KOPT-K1 (cell line): ENCODE measurements at regions not wholly inside any gene's neighbourhood (a gene's known extent, or its start where the extent isn't known, plus 50 kb on each side); places are given as distances from the start of the nearest gene placed in this dataset.
A peak's percentile ranks its signal among the peaks of the same experiment; 100 is the strongest.
"Not testable (repeated sequence)": the region's sequence is repeated elsewhere in the genome, so short reads cannot be mapped to it uniquely, and the experiment has no call there.

Experiments used
- H3K27ac ChIP-seq: fragments of 200-600 bp; sonication (generic); 2 replicates; pipeline ENCODE4 v1.5.1; 2016; ENCODE audit warnings: antibody characterized with exemption, mild to moderate bottlenecking, low read depth, low read length; ENCODE audit not compliant: poor library complexity, severe bottlenecking
- H3K36me3 ChIP-seq: fragments of 200-600 bp; sonication (generic); 2 replicates; pipeline ENCODE4 v1.5.1; 2017; ENCODE audit warnings: antibody characterized with exemption, mild to moderate bottlenecking, low read length, moderate library complexity; ENCODE audit not compliant: insufficient read depth
- H3K9me3 ChIP-seq: fragments of 200-600 bp; sonication (generic); 2 replicates; pipeline ENCODE4 v1.5.1; 2017; ENCODE audit warnings: antibody characterized with exemption, low read length, mild to moderate bottlenecking; ENCODE audit not compliant: insufficient read depth, poor library complexity, severe bottlenecking

- Histone ChIP-seq H3K27ac (no peak overlapping the region), H3K36me3 (no peaks in the 10 kb centered on the region), H3K9me3 (no peaks in the 10 kb centered on the region)
These were observed 56.3 kb downstream of the FOXI3 start for GRCh38 chr2:88396209-88396608.

- Histone ChIP-seq H3K9me3 (peaks cover 7% of the 10 kb centered on the region), H3K27ac (no peak overlapping the region), H3K36me3 (no peaks in the 10 kb centered on the region)
These were observed 74.9 kb downstream of the FOXI3 start for GRCh38 chr2:88377641-88377991.

DNA sequence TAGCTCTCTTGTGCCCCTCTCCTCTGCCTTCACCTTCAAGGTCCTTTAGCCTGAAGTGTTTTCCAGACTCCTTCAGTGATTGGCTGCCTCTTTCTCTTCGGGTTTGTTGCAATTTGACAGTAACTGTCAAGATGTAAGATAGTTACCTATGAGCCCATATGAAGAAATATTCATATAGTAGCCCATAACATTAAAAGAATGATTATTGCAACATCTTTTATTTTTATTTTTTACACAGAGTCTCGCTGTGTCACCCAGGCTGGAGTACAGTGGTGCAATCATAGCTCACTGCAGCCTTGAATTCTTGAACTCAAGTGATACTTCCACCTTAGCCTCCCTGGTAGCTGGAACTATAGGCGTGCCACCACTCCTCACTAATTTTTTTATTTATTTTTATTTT is 80.5 kb downstream of the FOXI3 start:
- no peaks in the 10 kb centered on the region for H3K9me3 ChIP-seq
- no peaks in the 10 kb centered on the region for H3K36me3 ChIP-seq
- no peak overlapping the region for H3K27ac ChIP-seq

DNA sequence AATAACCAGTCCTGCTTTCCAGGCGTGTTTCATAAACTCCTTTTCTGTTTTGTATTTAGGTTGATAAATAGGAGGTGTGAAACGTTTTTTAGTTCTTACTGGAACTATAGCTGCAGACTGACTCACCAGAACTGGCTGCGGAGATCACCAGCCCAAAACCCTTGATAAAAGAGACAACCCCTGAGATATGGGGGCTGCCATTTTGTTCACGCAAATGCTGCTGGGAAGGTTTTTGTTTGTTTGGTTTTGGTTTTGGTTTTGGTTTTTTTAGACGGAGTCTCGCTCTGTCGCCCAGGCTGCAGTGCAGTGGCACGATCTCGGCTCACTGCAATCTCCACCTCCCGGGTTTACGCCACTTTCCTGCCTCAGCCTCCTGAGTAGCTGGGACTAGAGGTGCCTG is 87.1 kb downstream of the FOXI3 start:
- H3K9me3 ChIP-seq, H3K36me3 ChIP-seq, H3K27ac ChIP-seq: not testable (repeated sequence)

GRCh38 chr2:88355486-88355885 is 97.0 kb downstream of the FOXI3 start:
- Histone ChIP-seq H3K9me3 (no peaks in the 10 kb centered on the region), H3K36me3 (no peaks in the 10 kb centered on the region), H3K27ac (no peak overlapping the region)

DNA sequence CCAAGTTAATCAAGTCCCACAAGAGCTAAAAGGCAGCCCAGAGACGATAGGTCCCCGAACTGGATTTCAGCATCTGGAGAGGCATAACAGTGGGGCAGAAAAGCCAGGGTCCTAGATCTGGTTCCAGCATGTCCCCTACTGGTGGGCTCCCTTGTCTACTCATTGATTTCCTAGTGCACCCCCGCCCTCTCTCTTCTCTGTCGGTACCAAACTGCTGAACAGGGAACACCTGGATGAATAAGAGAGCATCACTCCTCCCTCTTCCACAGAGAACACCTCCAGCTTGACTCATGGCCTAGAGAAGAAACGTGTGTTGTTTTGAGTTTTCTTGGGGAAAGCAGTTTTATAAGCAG is 101.3 kb downstream of the FOXI3 start:
- Histone ChIP-seq H3K36me3 (no peaks in the 10 kb centered on the region), H3K9me3 (no peaks in the 10 kb centered on the region), H3K27ac (no peak overlapping the region)

GRCh38 chr2:88350331-88351248 is 101.9 kb downstream of the FOXI3 start:
- no peaks in the 10 kb centered on the region for H3K9me3 ChIP-seq
- H3K27ac ChIP-seq = no peak overlapping the region
- H3K36me3 ChIP-seq = no peaks in the 10 kb centered on the region

- H3K36me3 ChIP-seq = no peaks in the 10 kb centered on the region
These were observed 106.7 kb downstream of the FOXI3 start for GRCh38 chr2:88345842-88346241.

DNA sequence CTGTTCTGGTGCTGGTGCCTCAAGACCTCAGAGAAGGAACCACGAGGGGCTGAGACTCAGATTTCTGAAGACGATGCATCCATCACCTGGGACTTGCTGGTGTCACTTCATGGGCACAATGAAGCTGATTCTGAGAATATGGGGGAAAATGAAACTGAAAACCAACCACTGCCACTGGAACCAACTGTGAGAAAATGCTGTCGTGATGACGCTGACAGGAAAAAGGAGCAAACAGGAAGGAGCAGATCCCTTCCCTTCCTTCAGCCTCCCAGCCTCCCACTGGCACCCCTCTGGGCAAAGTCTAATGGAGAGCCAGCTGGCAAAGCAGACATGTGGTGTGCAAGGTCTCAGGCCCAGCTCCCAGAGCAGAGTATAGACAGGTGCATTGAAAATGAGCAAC is 109.7 kb downstream of the FOXI3 start:
- Histone ChIP-seq H3K9me3 (no peaks in the 10 kb centered on the region), H3K27ac (peak overlapping the region; percentile 12)

More at GRCh38 chr2:88345842-88346241, 106.7 kb downstream of the FOXI3 start:
- no peak overlapping the region for H3K27ac ChIP-seq
- no peaks in the 10 kb centered on the region for H3K9me3 ChIP-seq

DNA sequence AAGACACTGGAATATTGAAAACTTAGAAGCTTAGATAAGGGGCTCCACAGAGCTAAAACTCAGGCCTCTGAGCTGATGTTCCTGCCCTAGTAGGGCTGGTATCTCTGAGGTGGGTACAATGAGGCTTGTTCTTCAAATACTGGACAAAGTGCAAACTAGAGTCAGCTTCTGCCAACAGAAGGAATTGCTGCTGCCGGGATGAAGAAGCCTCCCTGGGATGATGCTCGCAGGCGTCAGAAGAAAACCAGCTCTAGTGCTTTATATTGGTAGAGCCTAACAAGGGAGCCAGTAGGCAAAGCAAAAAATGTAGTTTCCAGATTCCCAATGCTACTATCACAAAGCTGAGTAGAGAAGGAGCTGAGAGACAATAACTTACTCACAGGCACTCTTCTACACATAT is 118.1 kb downstream of the FOXI3 start:
- Histone ChIP-seq H3K9me3 (no peaks in the 10 kb centered on the region), H3K36me3 (no peaks in the 10 kb centered on the region), H3K27ac (no peak overlapping the region)

More for the DNA sequence above, 109.7 kb downstream of the FOXI3 start:
- no peaks in the 10 kb centered on the region for H3K36me3 ChIP-seq

- H3K9me3 ChIP-seq = no peaks in the 10 kb centered on the region
- H3K27ac ChIP-seq = no peak overlapping the region
- H3K36me3 ChIP-seq = no peaks in the 10 kb centered on the region
These were observed 121.3 kb downstream of the FOXI3 start for GRCh38 chr2:88331239-88331638.

- Histone ChIP-seq H3K9me3 (no peaks in the 10 kb centered on the region), H3K27ac (no peak overlapping the region), H3K36me3 (no peaks in the 10 kb centered on the region)
These were observed 122.5 kb downstream of the FOXI3 start for GRCh38 chr2:88329815-88330603.

GRCh38 chr2:88321449-88322248 is 130.8 kb downstream of the FOXI3 start:
- Histone ChIP-seq H3K9me3 (peaks cover 4% of the 10 kb centered on the region), H3K36me3 (no peaks in the 10 kb centered on the region), H3K27ac (no peak overlapping the region)

GRCh38 chr2:88320076-88320773 is 132.3 kb downstream of the FOXI3 start:
- Histone ChIP-seq H3K27ac (no peak overlapping the region), H3K9me3 (peaks cover 4% of the 10 kb centered on the region), H3K36me3 (no peaks in the 10 kb centered on the region)
